Natural killer cell (primary cell): ENCODE measurements at regions not wholly inside any gene's neighbourhood (a gene's known extent, or its start where the extent isn't known, plus 50 kb on each side); places are given as distances from the start of the nearest gene placed in this dataset.

Experiments
- ATAC-seq, 3 donors: fragments of 150-1000 bp in 2 of 3; fragments of 200-7000 bp in 1 of 3; cut with Tn5 transposase; 1 replicate in 1 of 3; 2 replicates in 2 of 3; pipeline ENCODE4 v1.10.0; 2021; ENCODE audit warnings: mild to moderate bottlenecking in 2 of 3, moderate library complexity in 2 of 3
- DNase-seq, 2 donors: peaks; one replicate each; pipeline versions ENCODE4 v3.0.0 to v3.0.0-alpha.2; 2013 to 2021; ENCODE audit warnings: mixed read lengths in 1 of 2
- H3K27ac ChIP-seq: one replicate; pipeline ENCODE4 v1.5.1; 2013; ENCODE audit warnings: mild to moderate bottlenecking, low read length
- H3K27me3 ChIP-seq: one replicate; pipeline ENCODE4 v1.6.1; 2013; ENCODE audit warnings: low read length; ENCODE audit not compliant: control insufficient read depth, insufficient read depth
- H3K36me3 ChIP-seq: one replicate; pipeline ENCODE4 v1.6.1; 2013; ENCODE audit warnings: low read length; ENCODE audit not compliant: control insufficient read depth, insufficient read depth
- H3K4me1 ChIP-seq: one replicate; pipeline ENCODE4 v1.6.1; 2013; ENCODE audit warnings: low read length; ENCODE audit not compliant: control insufficient read depth, insufficient read depth
- H3K4me3 ChIP-seq: one replicate; pipeline ENCODE4 v1.5.1; 2013; ENCODE audit warnings: low read length
- H3K9me3 ChIP-seq: one replicate; pipeline ENCODE4 v1.6.1; 2013; ENCODE audit warnings: low read length; ENCODE audit not compliant: control insufficient read depth, insufficient read depth
- H3K27ac Mint-ChIP-seq, 2 donors: one replicate each; pipeline ENCODE4 v1.8.0; 2022; ENCODE audit warnings: mild to moderate bottlenecking in 2 of 2, mixed read lengths in 2 of 2, moderate library complexity in 1 of 2
- H3K27me3 Mint-ChIP-seq, 2 donors: one replicate each; pipeline ENCODE4 v1.8.0; 2022; ENCODE audit warnings: low read depth in 2 of 2, mixed read lengths in 2 of 2
- H3K36me3 Mint-ChIP-seq: one replicate; pipeline ENCODE4 v1.8.0; 2022; ENCODE audit warnings: mixed read lengths
- H3K4me1 Mint-ChIP-seq, 2 donors: one replicate each; pipeline ENCODE4 v1.8.0; 2022; ENCODE audit warnings: mixed read lengths in 2 of 2
- H3K4me3 Mint-ChIP-seq: one replicate; pipeline ENCODE4 v1.8.0; 2022; ENCODE audit warnings: mild to moderate bottlenecking, moderate library complexity, mixed read lengths
- H3K9me3 Mint-ChIP-seq, 2 donors: one replicate each; pipeline ENCODE4 v1.8.0; 2022; ENCODE audit warnings: mixed read lengths in 2 of 2
- WGBS: methylation state at CpG from one replicate; pipeline ENCODE4 v1.1.7; 2013; ENCODE audit warnings: missing lambda C conversion rate; ENCODE audit not compliant: insufficient coverage; 5-methylcytosine and 5-hydroxymethylcytosine counted together
- intact Hi-C: fragments of 100-400 bp; cut with micrococcal nuclease; formaldehyde crosslinking; loops from one replicate; pipeline ENCODE4 v1.14.2; 2022
- TF ChIP-seq, protein P1 (sequence below): fragments of 200-600 bp; IDR thresholded peaks from one replicate; pipeline ENCODE4 v1.8.0; 2022; ENCODE audit warnings: antibody characterized with exemption

- Histone ChIP-seq H3K27me3 (no peaks in the 10 kb centered on the region), H3K4me3 (no peak overlapping the region), H3K36me3 (no peaks in the 10 kb centered on the region), H3K9me3 (no peaks in the 10 kb centered on the region), H3K4me1 (no peaks in the 10 kb centered on the region), H3K27ac (no peak overlapping the region)
- intact Hi-C loops: no loop called here
- ATAC-seq (no peak), DNase-seq (no peak)
- Mint-ChIP-seq H3K4me3 (no peak overlapping the region), H3K36me3 (no peaks in the 10 kb centered on the region), H3K9me3 (no peaks in the 10 kb centered on the region), H3K4me1 (no peaks in the 10 kb centered on the region), H3K27ac (no peak overlapping the region), H3K27me3 (peaks cover 0 to 11% of the 10 kb centered on the region in 2 donors)
- WGBS: 89% methylated on average over 1 of the region's 1 CpG
- TF ChIP-seq, protein P1, sequence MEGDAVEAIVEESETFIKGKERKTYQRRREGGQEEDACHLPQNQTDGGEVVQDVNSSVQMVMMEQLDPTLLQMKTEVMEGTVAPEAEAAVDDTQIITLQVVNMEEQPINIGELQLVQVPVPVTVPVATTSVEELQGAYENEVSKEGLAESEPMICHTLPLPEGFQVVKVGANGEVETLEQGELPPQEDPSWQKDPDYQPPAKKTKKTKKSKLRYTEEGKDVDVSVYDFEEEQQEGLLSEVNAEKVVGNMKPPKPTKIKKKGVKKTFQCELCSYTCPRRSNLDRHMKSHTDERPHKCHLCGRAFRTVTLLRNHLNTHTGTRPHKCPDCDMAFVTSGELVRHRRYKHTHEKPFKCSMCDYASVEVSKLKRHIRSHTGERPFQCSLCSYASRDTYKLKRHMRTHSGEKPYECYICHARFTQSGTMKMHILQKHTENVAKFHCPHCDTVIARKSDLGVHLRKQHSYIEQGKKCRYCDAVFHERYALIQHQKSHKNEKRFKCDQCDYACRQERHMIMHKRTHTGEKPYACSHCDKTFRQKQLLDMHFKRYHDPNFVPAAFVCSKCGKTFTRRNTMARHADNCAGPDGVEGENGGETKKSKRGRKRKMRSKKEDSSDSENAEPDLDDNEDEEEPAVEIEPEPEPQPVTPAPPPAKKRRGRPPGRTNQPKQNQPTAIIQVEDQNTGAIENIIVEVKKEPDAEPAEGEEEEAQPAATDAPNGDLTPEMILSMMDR: no peak
Observed at GRCh38 chr3:132784502-132785025, 62.4 kb upstream of the NPHP3 start.

DNA sequence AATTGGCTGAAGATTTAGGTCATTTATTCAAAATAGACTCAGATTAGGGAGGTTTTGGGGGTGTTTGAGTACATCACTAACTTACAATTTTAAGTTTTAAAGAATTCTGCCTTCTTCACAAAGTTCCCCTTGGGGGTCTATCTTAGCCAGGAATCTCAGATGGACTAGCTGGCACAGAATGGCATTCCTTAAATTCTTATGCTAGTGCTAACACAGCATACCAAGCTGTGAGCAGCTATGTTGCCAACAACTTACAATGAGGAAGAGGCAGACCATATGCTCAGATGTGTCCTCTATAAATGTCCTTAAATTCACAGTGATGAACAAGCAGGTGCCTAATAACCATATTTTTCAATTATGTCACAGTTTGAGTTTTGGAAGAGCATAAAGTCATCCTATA lies 60.9 kb upstream of the NPHP3 start:
- Mint-ChIP-seq H3K27me3 (peaks cover 0 to 12% of the 10 kb centered on the region in 2 donors), H3K9me3 (no peaks in the 10 kb centered on the region), H3K4me1 (no peaks in the 10 kb centered on the region), H3K27ac (no peak overlapping the region), H3K4me3 (no peak overlapping the region), H3K36me3 (no peaks in the 10 kb centered on the region)
- no peaks in the 10 kb centered on the region for H3K4me1 ChIP-seq
- TF ChIP-seq, protein P1: no peak
- intact Hi-C loops: no loop called here
- H3K9me3 ChIP-seq: no peaks in the 10 kb centered on the region
- DNase-seq (no peak), ATAC-seq (no peak)
- H3K36me3 ChIP-seq: no peaks in the 10 kb centered on the region
- no peak overlapping the region for H3K4me3 ChIP-seq
- no peaks in the 10 kb centered on the region for H3K27me3 ChIP-seq
- no peak overlapping the region for H3K27ac ChIP-seq

DNA sequence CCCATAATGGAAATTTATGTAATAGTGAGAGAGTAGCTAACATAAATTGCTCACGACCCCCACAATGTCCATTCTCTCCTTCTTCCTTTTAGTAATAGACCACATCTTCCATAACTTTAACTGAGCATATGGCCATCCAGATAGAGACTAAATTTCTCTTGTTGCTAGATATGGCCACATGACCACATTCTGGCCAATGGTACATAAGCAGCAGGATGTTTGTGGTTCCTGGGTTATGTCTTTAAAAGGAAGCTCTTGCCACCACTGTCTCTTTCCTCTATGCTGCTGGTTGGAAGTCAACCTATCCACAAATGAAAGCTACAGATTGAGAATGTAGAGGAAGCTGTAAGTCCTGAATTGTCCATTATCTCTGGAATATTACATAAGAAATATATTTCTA lies 59.7 kb upstream of the NPHP3 start:
- H3K36me3 Mint-ChIP-seq: no peaks in the 10 kb centered on the region
- H3K9me3 Mint-ChIP-seq: no peaks in the 10 kb centered on the region
- TF ChIP-seq, protein P1: no peak
- no peaks in the 10 kb centered on the region for H3K4me1 Mint-ChIP-seq
- 67% methylated on average over 1 of the region's 1 CpG for WGBS
- H3K9me3 ChIP-seq: no peaks in the 10 kb centered on the region
- H3K4me3 ChIP-seq: no peak overlapping the region
- intact Hi-C loops: no loop called here
- H3K4me3 Mint-ChIP-seq: no peak overlapping the region
- peaks cover 0 to 12% of the 10 kb centered on the region in 2 donors for H3K27me3 Mint-ChIP-seq
- H3K36me3 ChIP-seq: no peaks in the 10 kb centered on the region
- no peaks in the 10 kb centered on the region for H3K4me1 ChIP-seq
- H3K27ac ChIP-seq: no peak overlapping the region
- DNase-seq (no peak), ATAC-seq (no peak)
- no peak overlapping the region for H3K27ac Mint-ChIP-seq
- no peaks in the 10 kb centered on the region for H3K27me3 ChIP-seq

GRCh38 chr3:132777171-132777570 lies 55.0 kb upstream of the NPHP3 start:
- Histone ChIP-seq H3K36me3 (no peaks in the 10 kb centered on the region), H3K9me3 (no peaks in the 10 kb centered on the region), H3K27ac (no peak overlapping the region), H3K27me3 (no peaks in the 10 kb centered on the region), H3K4me3 (no peak overlapping the region), H3K4me1 (no peaks in the 10 kb centered on the region)
- ATAC-seq (no peak), DNase-seq (no peak)
- WGBS: 100% methylated on average over 1 of the region's 3 CpGs
- H3K27me3 Mint-ChIP-seq: peaks cover 0 to 7% of the 10 kb centered on the region in 2 donors
- H3K4me1 Mint-ChIP-seq: no peaks in the 10 kb centered on the region
- intact Hi-C loops: no loop called here
- H3K4me3 Mint-ChIP-seq: no peak overlapping the region
- TF ChIP-seq, protein P1: no peak
- no peaks in the 10 kb centered on the region for H3K36me3 Mint-ChIP-seq
- peaks cover 0 to 2% of the 10 kb centered on the region in 2 donors for H3K9me3 Mint-ChIP-seq
- no peak overlapping the region for H3K27ac Mint-ChIP-seq
